ENCODE measurements at regions not wholly inside any gene's neighbourhood (a gene's known extent, or its start where the extent isn't known, plus 50 kb on each side); places are given as distances from the start of the nearest gene placed in this dataset.

DNA sequence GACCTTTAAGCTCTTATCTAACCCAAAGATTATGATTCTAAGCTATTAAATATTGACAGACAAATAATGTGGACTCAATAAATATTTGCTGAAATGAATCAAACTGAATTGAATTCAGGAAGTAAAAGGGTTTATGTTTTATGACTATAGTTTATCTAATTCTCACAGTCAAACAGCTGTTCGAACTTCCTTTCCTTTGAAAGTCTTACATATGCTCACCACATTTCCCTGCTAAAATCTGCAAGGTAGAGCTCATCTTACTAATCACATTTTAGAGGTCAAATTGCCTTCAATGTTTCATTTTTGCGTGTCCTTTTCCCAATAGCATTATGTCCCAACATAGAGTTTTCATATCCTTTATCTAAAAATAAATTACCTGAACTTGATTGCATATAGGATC lies 154.9 kb upstream of the PPP1R3A start:
- TF ChIP-seq CTCF (IDR thresholded peaks at IDR 0.05; ENCODE audit: low read length) (no peak), EZH2 (IDR thresholded peaks at IDR 0.05; ENCODE audit: borderline replicate concordance, low read length) (no peak)
